HG03442 (cell line): ENCODE measurements at regions not wholly inside any gene's neighbourhood (a gene's known extent, or its start where the extent isn't known, plus 50 kb on each side); places are given as distances from the start of the nearest gene placed in this dataset.
"Not testable (repeated sequence)": the region's sequence is repeated elsewhere in the genome, so short reads cannot be mapped to it uniquely, and the experiment has no call there.

Experiments
- ATAC-seq: cut with Tn5 transposase; IDR thresholded peaks from one replicate; pipeline ENCODE4 v1.9.1; 2021; ENCODE audit warnings: mild to moderate bottlenecking, moderate library complexity; ENCODE audit not compliant: unreplicated experiment

- ATAC-seq, result no peak
These were observed 109.5 kb upstream of the LIPC start for GRCh38 chr15:58322253-58322652.

GRCh38 chr15:58323321-58323720, 108.5 kb upstream of the LIPC start:
- ATAC-seq, result not testable (repeated sequence)

- ATAC-seq, result no peak
These were observed 107.3 kb upstream of the LIPC start for GRCh38 chr15:58324533-58324932.

GRCh38 chr15:58327958-58328357, 103.8 kb upstream of the LIPC start:
- ATAC-seq, result no peak

GRCh38 chr15:58329211-58329610, 102.6 kb upstream of the LIPC start:
- no peak for ATAC-seq

GRCh38 chr15:58329781-58330671, 101.8 kb upstream of the LIPC start:
- no peak for ATAC-seq

GRCh38 chr15:58330741-58331559, 100.8 kb upstream of the LIPC start:
- ATAC-seq, result no peak

GRCh38 chr15:58331560-58331912, 100.3 kb upstream of the LIPC start:
- no peak for ATAC-seq

GRCh38 chr15:58331913-58332675, 99.7 kb upstream of the LIPC start:
- peak; percentile 79 for ATAC-seq

GRCh38 chr15:58332676-58333400, 99.0 kb upstream of the LIPC start:
- no peak for ATAC-seq

- ATAC-seq, result no peak
These were observed 97.0 kb upstream of the LIPC start for GRCh38 chr15:58334803-58335202.

GRCh38 chr15:58336161-58336560, 95.6 kb upstream of the LIPC start:
- no peak for ATAC-seq

GRCh38 chr15:58340176-58340575, 91.6 kb upstream of the LIPC start:
- no peak for ATAC-seq

GRCh38 chr15:58342508-58342907, 89.3 kb upstream of the LIPC start:
- ATAC-seq, result no peak

- no peak for ATAC-seq
These were observed 87.3 kb upstream of the LIPC start for GRCh38 chr15:58344213-58345070.

GRCh38 chr15:58346361-58346760, 85.4 kb upstream of the LIPC start:
- ATAC-seq, result no peak

GRCh38 chr15:58348095-58348812, 83.5 kb upstream of the LIPC start:
- ATAC-seq, result no peak

GRCh38 chr15:58352026-58352929, 79.5 kb upstream of the LIPC start:
- no peak for ATAC-seq
